Aorta (tissue), 5 donors: ENCODE measurements at regions not wholly inside any gene's neighbourhood (a gene's known extent, or its start where the extent isn't known, plus 50 kb on each side); places are given as distances from the start of the nearest gene placed in this dataset.

ENCODE experiments used
- ATAC-seq: fragments of 200-7000 bp; cut with Tn5 transposase; one replicate; pipeline ENCODE4 v1.9.1; 2022; ENCODE audit warnings: moderate library complexity; ENCODE audit not compliant: low FRiP score
- DNase-seq, 2 donors: peaks; one replicate each; pipeline ENCODE4 v3.0.0-alpha.2; 2020
- H3K27ac ChIP-seq, 2 donors: one replicate each; pipeline ENCODE4 v1.5.1; 2013; ENCODE audit warnings: low read length in 2 of 2, mild to moderate bottlenecking in 2 of 2, moderate library complexity in 2 of 2, control low read depth in 1 of 2, inconsistent platforms in 1 of 2, low read depth in 1 of 2
- H3K27me3 ChIP-seq, 2 donors: one replicate each; pipeline ENCODE4 v1.6.1; 2013; ENCODE audit warnings: control low read depth in 1 of 2, low read length in 1 of 2, mild to moderate bottlenecking in 1 of 2, moderate library complexity in 1 of 2; ENCODE audit not compliant: insufficient read depth in 2 of 2, control insufficient read depth in 1 of 2
- H3K36me3 ChIP-seq, 2 donors: one replicate each; pipeline ENCODE4 v1.6.1; 2013; ENCODE audit warnings: control low read depth in 1 of 2, low read length in 1 of 2, mild to moderate bottlenecking in 1 of 2; ENCODE audit not compliant: insufficient read depth in 2 of 2, control insufficient read depth in 1 of 2
- H3K4me1 ChIP-seq, 2 donors: one replicate each; pipeline ENCODE4 v1.6.1; 2013; ENCODE audit warnings: low read length in 2 of 2, control low read depth in 1 of 2, mild to moderate bottlenecking in 1 of 2, moderate library complexity in 1 of 2; ENCODE audit not compliant: insufficient read depth in 2 of 2, control insufficient read depth in 1 of 2
- H3K4me3 ChIP-seq, 2 donors: one replicate each; pipeline ENCODE4 v1.5.1; 2013; ENCODE audit warnings: low read length in 2 of 2, control low read depth in 1 of 2, mild to moderate bottlenecking in 1 of 2
- H3K9me3 ChIP-seq: one replicate; pipeline ENCODE4 v1.6.1; 2013; ENCODE audit warnings: mild to moderate bottlenecking, low read length; ENCODE audit not compliant: control insufficient read depth
- WGBS, 2 donors: extraction: QIAGEN DNeasy Blood & Tissue Kit; methylation state at CpG; one replicate each; pipeline ENCODE4 v1.1.7; 2013; 5-methylcytosine and 5-hydroxymethylcytosine counted together
- intact Hi-C, 2 donors: fragments of 100-400 bp; cut with DNase I; formaldehyde crosslinking; loops; one replicate each; pipeline versions ENCODE4 v1.14.2 to v1.15.0; 2022
- donor health status: healthy with polysubstance abuse.
- donor health status: Bipolar disorder and iron deficiency.
- donor health status: DM: no; HTN: no; CAD: no.
- donor health status: DM: no; HTN: no; CAD: no.
- donor health status: DM: yes; HTN: yes; CAD: no.

DNA sequence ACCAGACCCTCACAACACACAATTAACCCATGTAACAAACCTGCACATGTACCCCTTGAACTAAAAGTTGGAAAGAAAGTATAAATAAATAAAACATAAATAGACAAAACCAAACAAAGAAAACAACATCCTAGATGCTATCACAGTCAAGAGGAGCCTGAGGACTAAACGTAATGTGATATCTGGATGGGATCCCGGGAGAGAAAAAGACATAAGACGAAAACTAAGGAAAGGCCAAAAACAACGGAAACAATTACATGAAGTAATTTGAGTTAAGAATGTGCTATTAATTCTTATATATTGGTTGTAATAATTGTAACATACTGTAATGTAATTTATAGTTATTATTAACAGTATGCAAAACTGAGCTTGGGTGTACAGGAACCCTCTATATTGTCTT lies 793.9 kb downstream of the SEMA5A start:
- Histone ChIP-seq H3K27me3 (peaks cover 0 to 1% of the 10 kb centered on the region in 2 donors), H3K4me1 (no peaks in the 10 kb centered on the region), H3K4me3 (no peak overlapping the region), H3K27ac (no peak overlapping the region), H3K9me3 (no peaks in the 10 kb centered on the region), H3K36me3 (no peaks in the 10 kb centered on the region)
- intact Hi-C loops, result loop anchor here in 1 of 2 donors (10.0 kb wide), 1 partner anchor 453 kb away; no protein-coding TSS in a partner anchor
- DNase-seq, result no peak
- WGBS, 2 donors, result 31 to 33% methylated on average over 4 of the region's 4 CpGs
- ATAC-seq, result no peak

DNA sequence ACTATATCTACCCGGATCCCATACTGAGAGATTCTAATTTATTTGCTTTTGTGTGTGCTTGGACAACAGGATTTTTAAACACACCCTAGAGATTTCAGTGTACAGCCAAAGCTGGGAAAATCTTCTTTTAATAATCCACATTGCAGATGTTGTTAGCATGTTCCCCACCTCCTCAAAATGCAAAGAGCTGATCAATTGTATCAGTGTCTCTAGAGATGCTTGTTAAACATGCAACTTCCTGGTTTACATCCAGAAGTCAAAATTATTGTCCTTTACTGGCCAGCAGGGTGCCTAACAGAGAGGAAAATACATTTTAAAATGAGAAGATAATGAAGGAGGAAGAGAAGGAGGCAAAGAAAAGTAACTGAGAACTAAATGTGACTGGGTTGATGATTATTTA lies 793.3 kb downstream of the SEMA5A start:
- no peaks in the 10 kb centered on the region for H3K36me3 ChIP-seq
- no peak for DNase-seq
- H3K27me3 ChIP-seq, result peaks cover 0 to 1% of the 10 kb centered on the region in 2 donors
- ATAC-seq, result no peak
- H3K9me3 ChIP-seq, result no peaks in the 10 kb centered on the region
- H3K4me3 ChIP-seq, result no peak overlapping the region
- no peak overlapping the region for H3K27ac ChIP-seq
- WGBS, 2 donors, result 57 to 58% methylated on average over 1 of the region's 1 CpG
- no peaks in the 10 kb centered on the region for H3K4me1 ChIP-seq
- intact Hi-C loops, result loop anchor here in 1 of 2 donors (10.0 kb wide), 1 partner anchor 452 kb away; no protein-coding TSS in a partner anchor

DNA sequence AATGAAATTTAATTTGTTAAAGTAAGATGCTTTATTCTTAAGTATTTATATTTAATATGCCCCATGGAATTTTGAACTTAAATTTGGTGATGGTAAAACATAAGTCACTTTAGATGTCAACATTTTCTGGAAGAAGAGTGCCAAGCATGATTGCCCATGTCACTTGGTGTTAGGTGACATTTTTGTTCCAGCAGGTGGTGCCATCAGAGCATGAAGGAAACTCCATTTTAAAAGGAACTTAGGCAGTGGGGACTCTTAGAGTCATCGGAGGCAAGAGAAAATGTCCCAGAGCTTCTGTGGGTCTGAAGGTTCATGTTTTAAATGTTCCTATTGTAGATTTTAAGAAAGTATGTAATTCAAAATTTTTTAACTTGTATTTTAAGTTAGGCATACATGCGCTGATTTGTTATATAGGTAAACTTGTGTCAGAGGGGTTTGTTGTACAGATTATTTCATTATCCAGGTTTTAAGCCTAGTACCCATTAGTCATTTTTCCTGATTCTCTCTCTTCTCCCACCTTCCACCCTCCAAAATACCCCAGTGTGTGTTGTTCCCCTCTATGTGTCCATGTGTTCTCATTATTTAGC lies 789.3 kb downstream of the SEMA5A start:
- no peaks in the 10 kb centered on the region for H3K36me3 ChIP-seq
- no peak overlapping the region for H3K4me3 ChIP-seq
- peaks cover 0 to 1% of the 10 kb centered on the region in 2 donors for H3K27me3 ChIP-seq
- WGBS, 2 donors, result 29 to 40% methylated on average over 2 of the region's 2 CpGs
- no peak for ATAC-seq
- intact Hi-C loops, result loop anchor here (5.0 to 10.0 kb wide), 2 partner anchors 448 to 456 kb away; no protein-coding TSS in a partner anchor
- H3K4me1 ChIP-seq, result no peaks in the 10 kb centered on the region
- no peak for DNase-seq
- H3K27ac ChIP-seq, result no peak overlapping the region
- peaks cover 2% of the 10 kb centered on the region for H3K9me3 ChIP-seq

DNA sequence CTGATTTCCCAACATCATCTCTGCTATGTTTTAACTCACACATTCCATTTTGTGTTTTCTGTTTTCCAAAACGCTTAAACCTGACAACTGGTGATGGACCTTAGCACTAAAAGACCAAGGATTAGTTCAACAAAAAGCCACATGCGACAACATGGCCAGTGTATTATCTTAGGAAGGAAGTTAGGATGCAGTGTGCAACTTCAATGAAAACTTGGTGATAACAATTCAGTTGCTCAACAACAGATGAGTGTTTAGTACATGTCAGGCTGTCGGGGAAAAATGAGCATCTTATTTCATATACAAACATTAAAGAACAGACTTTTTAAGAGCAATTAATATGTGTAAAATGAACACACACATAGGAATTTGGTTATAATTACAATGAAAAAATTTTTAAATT lies 780.0 kb downstream of the SEMA5A start:
- no peak for DNase-seq
- no peak overlapping the region for H3K27ac ChIP-seq
- H3K4me3 ChIP-seq, result no peak overlapping the region
- ATAC-seq, result no peak
- no peaks in the 10 kb centered on the region for H3K36me3 ChIP-seq
- WGBS, 2 donors, result 73 to 74% methylated on average over 3 of the region's 3 CpGs
- H3K27me3 ChIP-seq, result no peaks in the 10 kb centered on the region
- H3K4me1 ChIP-seq, result no peaks in the 10 kb centered on the region
- no peaks in the 10 kb centered on the region for H3K9me3 ChIP-seq
- intact Hi-C loops, result no loop called here

DNA sequence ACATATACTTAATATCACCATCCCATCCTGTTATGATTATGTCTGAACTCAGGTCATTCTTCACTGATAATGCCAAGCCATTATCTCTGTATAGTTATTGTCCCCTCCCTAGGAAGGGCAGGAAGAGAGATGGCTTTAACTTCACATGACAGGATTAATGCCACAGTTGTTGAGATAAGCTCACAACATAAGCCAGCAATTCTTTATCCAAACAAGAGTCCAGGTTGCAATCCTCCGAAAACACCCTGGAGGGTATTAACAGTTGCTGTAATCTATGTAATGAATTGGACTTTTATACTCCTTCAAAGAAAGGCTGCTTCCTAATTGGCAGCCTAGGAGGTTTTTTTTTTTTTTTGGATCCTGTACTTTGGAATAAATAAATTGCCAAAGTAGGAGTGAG lies 779.4 kb downstream of the SEMA5A start:
- H3K27ac ChIP-seq, result no peak overlapping the region
- 74 to 85% methylated on average over 1 of the region's 1 CpG for WGBS, 2 donors
- H3K4me3 ChIP-seq, result no peak overlapping the region
- no peaks in the 10 kb centered on the region for H3K9me3 ChIP-seq
- intact Hi-C loops, result no loop called here
- no peaks in the 10 kb centered on the region for H3K27me3 ChIP-seq
- H3K4me1 ChIP-seq, result no peaks in the 10 kb centered on the region
- no peaks in the 10 kb centered on the region for H3K36me3 ChIP-seq
- DNase-seq (no peak), ATAC-seq (no peak)

DNA sequence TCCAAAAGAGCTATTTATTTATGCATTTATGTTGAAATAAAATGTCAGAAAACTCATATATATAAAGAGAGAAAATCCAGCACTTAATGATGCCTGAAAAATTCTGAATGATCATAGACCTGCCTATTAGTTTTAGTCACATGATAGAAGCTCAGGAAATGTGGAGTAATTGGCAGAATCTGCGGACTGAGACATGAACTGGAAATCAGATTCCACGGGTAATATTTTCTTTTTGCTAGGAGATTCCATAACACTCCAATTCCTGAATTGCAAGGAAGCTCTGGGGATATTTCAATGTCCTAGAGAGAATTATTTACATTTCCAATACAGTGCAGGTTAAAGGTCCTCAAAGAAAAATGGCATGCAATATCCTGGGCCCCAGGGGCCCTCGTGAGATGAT lies 778.8 kb downstream of the SEMA5A start:
- H3K9me3 ChIP-seq, result no peaks in the 10 kb centered on the region
- H3K27me3 ChIP-seq, result no peaks in the 10 kb centered on the region
- ATAC-seq, result no peak
- DNase-seq, result no peak
- intact Hi-C loops, result no loop called here
- no peak overlapping the region for H3K4me3 ChIP-seq
- no peaks in the 10 kb centered on the region for H3K4me1 ChIP-seq
- H3K36me3 ChIP-seq, result no peaks in the 10 kb centered on the region
- WGBS, 2 donors, result 61 to 74% methylated on average over 3 of the region's 3 CpGs
- no peak overlapping the region for H3K27ac ChIP-seq

DNA sequence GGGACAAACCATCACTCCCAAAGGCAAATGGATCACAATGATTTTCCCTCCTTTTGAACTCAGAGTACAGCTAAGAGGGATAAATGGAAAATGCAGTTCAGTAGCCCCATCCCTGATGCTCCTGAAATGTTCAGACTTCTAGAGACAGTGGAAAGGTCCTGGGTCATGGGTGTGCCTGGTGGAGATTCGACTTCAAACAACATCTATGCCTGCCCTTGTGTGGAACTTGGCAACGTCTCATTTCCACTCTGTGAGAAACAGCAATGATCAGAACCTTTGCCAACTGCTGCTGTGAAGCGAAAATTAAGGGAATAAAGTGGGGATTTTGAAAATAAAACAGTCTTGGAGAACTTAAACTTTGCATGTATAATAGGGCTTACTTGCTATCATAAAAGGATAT lies 778.1 kb downstream of the SEMA5A start:
- Histone ChIP-seq H3K27ac (no peak overlapping the region), H3K27me3 (no peaks in the 10 kb centered on the region), H3K36me3 (no peaks in the 10 kb centered on the region), H3K9me3 (no peaks in the 10 kb centered on the region), H3K4me3 (no peak overlapping the region), H3K4me1 (no peaks in the 10 kb centered on the region)
- intact Hi-C loops, result no loop called here
- ATAC-seq, result no peak
- WGBS, 2 donors, result 39 to 49% methylated on average over 3 of the region's 3 CpGs
- no peak for DNase-seq

DNA sequence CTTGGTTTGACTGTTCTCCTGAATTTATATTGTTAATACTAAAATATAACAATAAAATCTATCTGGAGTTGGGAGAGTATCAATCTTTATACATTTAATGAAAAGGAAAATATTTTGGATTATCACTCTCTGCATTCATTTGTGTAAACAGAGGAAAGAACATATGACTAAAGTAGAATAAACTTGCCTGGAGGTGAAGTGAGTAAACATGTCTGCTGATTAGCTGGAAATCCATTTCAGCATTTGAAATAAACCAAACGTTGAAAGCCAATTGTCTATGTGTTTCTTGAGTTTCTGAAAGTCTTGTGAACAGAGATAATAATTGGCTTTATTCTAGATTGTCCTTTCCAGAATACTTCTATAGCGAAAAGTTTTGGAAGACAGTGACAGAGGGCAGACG lies 776.2 kb downstream of the SEMA5A start:
- Histone ChIP-seq H3K4me1 (no peaks in the 10 kb centered on the region), H3K4me3 (no peak overlapping the region), H3K27ac (no peak overlapping the region), H3K36me3 (no peaks in the 10 kb centered on the region), H3K27me3 (no peaks in the 10 kb centered on the region), H3K9me3 (no peaks in the 10 kb centered on the region)
- 78 to 81% methylated on average over 3 of the region's 3 CpGs for WGBS, 2 donors
- intact Hi-C loops, result no loop called here
- no peak for ATAC-seq
- DNase-seq, result no peak

DNA sequence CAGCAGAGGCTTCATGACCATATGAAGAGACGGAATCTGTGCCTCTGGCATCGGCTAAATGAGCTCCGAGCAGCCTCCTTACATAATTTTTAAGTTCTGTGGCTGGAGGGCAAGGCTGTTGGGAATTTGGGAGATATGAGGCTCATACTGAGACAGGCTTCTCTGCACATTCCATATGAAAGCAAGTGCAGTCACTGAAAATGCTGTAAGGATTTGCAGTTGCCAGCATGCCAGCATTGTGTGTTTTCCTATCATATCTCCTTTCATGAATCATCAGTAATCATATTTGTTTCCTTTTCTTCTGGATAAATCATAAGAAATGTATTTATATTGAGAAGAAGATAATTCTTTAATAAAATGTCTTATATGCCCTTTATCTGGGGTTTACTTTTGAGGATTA lies 775.4 kb downstream of the SEMA5A start:
- Histone ChIP-seq H3K9me3 (no peaks in the 10 kb centered on the region), H3K4me3 (no peak overlapping the region), H3K27me3 (no peaks in the 10 kb centered on the region), H3K4me1 (no peaks in the 10 kb centered on the region), H3K27ac (no peak overlapping the region), H3K36me3 (no peaks in the 10 kb centered on the region)
- intact Hi-C loops, result no loop called here
- no peak for DNase-seq
- 68 to 74% methylated on average over 3 of the region's 3 CpGs for WGBS, 2 donors
- no peak for ATAC-seq
